ENCODE measurements at regions not wholly inside any gene's neighbourhood (a gene's known extent, or its start where the extent isn't known, plus 50 kb on each side); places are given as distances from the start of the nearest gene placed in this dataset.
"Not testable (repeated sequence)": the region's sequence is repeated elsewhere in the genome, so short reads cannot be mapped to it uniquely, and the experiment has no call there.

DNA sequence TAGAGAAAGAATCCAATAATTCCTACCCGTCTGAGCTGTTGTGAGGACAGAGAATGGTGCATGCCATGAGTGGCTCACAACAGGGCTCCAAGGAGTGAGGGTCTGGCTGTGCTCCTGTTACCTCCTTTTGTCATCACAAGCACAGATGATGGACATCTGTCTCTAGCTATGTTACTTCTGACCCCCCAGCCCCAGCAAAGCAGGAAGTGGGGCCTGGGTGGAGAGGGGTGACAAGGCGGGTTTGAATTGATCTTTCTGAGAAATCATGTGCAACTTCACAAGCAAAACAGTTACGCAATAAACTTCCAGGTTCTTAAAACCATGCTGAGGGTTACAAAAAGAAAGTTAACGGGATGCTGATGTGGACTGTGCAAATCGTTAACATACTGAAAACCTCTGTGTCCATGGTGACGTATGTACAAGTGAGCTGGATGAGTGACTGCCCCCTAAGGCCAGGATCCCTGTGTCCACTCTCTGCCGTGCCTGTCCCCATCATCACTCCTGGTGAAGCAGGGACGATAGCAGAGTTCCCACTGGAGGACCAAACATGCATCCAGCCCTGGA lies 254.7 kb downstream of the BCL2L11 start:
- TF ChIP-seq, protein P1, sequence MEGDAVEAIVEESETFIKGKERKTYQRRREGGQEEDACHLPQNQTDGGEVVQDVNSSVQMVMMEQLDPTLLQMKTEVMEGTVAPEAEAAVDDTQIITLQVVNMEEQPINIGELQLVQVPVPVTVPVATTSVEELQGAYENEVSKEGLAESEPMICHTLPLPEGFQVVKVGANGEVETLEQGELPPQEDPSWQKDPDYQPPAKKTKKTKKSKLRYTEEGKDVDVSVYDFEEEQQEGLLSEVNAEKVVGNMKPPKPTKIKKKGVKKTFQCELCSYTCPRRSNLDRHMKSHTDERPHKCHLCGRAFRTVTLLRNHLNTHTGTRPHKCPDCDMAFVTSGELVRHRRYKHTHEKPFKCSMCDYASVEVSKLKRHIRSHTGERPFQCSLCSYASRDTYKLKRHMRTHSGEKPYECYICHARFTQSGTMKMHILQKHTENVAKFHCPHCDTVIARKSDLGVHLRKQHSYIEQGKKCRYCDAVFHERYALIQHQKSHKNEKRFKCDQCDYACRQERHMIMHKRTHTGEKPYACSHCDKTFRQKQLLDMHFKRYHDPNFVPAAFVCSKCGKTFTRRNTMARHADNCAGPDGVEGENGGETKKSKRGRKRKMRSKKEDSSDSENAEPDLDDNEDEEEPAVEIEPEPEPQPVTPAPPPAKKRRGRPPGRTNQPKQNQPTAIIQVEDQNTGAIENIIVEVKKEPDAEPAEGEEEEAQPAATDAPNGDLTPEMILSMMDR (IDR thresholded peaks at IDR 0.05): not testable (repeated sequence)
- not testable (repeated sequence) for TF ChIP-seq SMC3 (IDR thresholded peaks at IDR 0.05; ENCODE audit: low read depth, low read length); TCF12 (IDR thresholded peaks at IDR 0.05); FOXM1 (IDR thresholded peaks at IDR 0.05; ENCODE audit: low read depth); RFX5 (IDR thresholded peaks at IDR 0.05; ENCODE audit: low read length); YY1 (IDR thresholded peaks at IDR 0.05; ENCODE audit: low read depth); EZH2phosphoT487 (IDR thresholded peaks at IDR 0.05; ENCODE audit: borderline replicate concordance, low read depth); NRF1 (IDR thresholded peaks at IDR 0.05; ENCODE audit: low read depth, low read length); EP300 (IDR thresholded peaks at IDR 0.05; ENCODE audit: borderline replicate concordance in 1 of 2, low read depth in 1 of 2, low read length in 1 of 2)
- TF ChIP-seq, protein P2, sequence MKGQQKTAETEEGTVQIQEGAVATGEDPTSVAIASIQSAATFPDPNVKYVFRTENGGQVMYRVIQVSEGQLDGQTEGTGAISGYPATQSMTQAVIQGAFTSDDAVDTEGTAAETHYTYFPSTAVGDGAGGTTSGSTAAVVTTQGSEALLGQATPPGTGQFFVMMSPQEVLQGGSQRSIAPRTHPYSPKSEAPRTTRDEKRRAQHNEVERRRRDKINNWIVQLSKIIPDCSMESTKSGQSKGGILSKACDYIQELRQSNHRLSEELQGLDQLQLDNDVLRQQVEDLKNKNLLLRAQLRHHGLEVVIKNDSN (IDR thresholded peaks at IDR 0.05; ENCODE audit: borderline replicate concordance, low read depth): not testable (repeated sequence)
